T-helper 2 cell treated with Interferon-gamma antibody and Interleukin-4, amounts not matched to agents 5 μg/mL and 100 μg/mL, for 36 hours (primary cell): ENCODE measurements at regions not wholly inside any gene's neighbourhood (a gene's known extent, or its start where the extent isn't known, plus 50 kb on each side); places are given as distances from the start of the nearest gene placed in this dataset.

Source experiments
- DNase-seq: peaks from one replicate; pipeline ENCODE4 v3.0.0; 2021; ENCODE audit warnings: low spot score
- H3K27ac Mint-ChIP-seq: one replicate; pipeline ENCODE4 v1.8.0; 2021; ENCODE audit warnings: mild to moderate bottlenecking, mixed read lengths
- H3K27me3 Mint-ChIP-seq: one replicate; pipeline ENCODE4 v1.8.0; 2021; ENCODE audit warnings: low read depth, mixed read lengths
- H3K36me3 Mint-ChIP-seq: one replicate; pipeline ENCODE4 v1.8.0; 2021; ENCODE audit warnings: low read depth, mixed read lengths
- H3K4me1 Mint-ChIP-seq: one replicate; pipeline ENCODE4 v1.8.0; 2021; ENCODE audit warnings: low read depth, mixed read lengths
- H3K4me3 Mint-ChIP-seq: one replicate; pipeline ENCODE4 v1.8.0; 2022; ENCODE audit warnings: mild to moderate bottlenecking, moderate library complexity, mixed read lengths
- H3K9me3 Mint-ChIP-seq: one replicate; pipeline ENCODE4 v1.8.0; 2021; ENCODE audit warnings: mixed read lengths

DNA sequence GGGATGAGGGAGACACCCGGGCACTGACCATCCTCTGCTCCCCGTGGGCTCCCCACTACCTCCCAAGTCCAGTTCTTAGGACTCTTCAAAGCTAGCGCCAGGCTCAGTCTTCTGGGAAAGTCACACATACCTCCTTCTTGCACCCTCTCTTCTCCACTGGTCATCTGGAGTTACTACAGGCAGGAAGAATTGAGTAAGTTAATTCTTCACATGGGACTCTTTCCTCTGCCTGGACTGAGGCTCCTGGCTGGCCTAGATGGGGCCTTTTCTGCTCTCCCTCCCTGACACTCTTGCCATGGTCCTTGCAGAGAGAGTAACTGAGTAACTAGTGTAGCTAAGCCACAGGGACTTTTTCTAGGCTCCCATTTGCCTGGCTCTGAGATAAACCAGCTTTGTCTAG, 96.5 kb upstream of the CELF4 start:
- H3K4me1 Mint-ChIP-seq, result no peaks in the 10 kb centered on the region
- H3K9me3 Mint-ChIP-seq, result no peaks in the 10 kb centered on the region
- H3K27ac Mint-ChIP-seq, result no peak overlapping the region
- DNase-seq, result no peak
- no peaks in the 10 kb centered on the region for H3K27me3 Mint-ChIP-seq
- no peaks in the 10 kb centered on the region for H3K36me3 Mint-ChIP-seq
- H3K4me3 Mint-ChIP-seq, result no peak overlapping the region

DNA sequence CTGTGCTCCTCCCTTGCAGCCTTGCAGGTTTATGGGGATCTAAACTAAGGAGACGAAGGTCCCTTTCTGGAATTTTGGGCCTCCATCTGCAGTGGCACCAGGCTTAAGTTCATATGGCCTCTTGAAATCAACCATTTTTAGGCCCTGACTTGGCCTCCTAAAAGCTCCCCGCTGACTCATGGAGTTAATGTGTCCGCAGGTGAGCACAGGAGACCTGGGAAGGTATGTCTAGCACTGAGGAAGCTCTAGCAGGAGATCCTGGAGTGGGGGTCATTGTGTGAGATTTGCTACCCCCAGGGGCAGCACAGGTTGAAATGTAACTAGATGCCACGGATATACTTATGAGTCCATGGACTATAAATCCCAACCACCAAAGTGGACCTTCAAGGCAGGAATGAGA, 95.9 kb upstream of the CELF4 start:
- H3K27ac Mint-ChIP-seq, result no peak overlapping the region
- H3K4me1 Mint-ChIP-seq, result no peaks in the 10 kb centered on the region
- no peak overlapping the region for H3K4me3 Mint-ChIP-seq
- no peaks in the 10 kb centered on the region for H3K27me3 Mint-ChIP-seq
- H3K9me3 Mint-ChIP-seq, result no peaks in the 10 kb centered on the region
- no peak for DNase-seq
- H3K36me3 Mint-ChIP-seq, result no peaks in the 10 kb centered on the region

DNA sequence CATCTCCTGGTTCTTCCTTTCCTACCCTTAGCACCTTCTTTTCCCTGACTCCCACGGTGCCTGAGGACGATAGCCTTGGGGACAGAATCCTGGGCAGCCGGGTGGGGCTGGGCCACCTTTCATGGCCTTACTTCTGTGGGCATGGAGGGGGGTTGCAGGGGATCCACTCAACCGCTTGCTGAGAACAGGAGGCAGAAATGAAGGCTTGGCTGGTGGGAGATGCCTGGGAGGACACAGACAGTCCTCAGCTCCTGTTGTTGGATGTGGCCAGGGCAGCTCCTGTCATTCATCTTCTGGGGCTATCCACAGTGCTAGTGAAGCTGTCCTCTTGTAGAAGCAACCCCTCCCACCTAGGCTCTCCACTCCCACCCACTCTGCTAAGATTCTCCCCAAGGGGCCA, 95.5 kb upstream of the CELF4 start:
- H3K27ac Mint-ChIP-seq, result no peak overlapping the region

DNA sequence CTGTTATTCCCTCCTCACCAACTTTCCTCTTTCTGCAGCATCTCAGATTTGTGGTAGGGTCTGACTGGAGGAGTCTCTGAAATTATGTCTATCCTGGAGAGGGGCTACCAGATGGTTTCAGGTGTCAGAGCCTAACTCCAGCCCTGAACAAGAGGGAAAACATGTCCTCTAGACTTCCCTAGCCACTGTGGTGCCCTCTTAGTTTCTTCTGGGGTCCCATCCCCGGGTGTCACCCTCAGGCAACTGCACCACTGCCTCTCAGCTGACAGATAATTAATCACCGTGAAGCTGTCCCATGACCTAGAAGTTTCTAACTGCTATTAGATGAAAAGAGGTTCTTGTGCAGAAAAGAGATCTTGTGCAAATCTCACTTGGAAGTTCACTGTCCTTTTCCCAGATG, 95.1 kb upstream of the CELF4 start:
- no peak overlapping the region for H3K27ac Mint-ChIP-seq
- H3K4me1 Mint-ChIP-seq, result no peaks in the 10 kb centered on the region
- no peak overlapping the region for H3K4me3 Mint-ChIP-seq
- no peak for DNase-seq
- no peaks in the 10 kb centered on the region for H3K36me3 Mint-ChIP-seq
- H3K9me3 Mint-ChIP-seq, result no peaks in the 10 kb centered on the region
- no peaks in the 10 kb centered on the region for H3K27me3 Mint-ChIP-seq

More for the DNA sequence above, 95.5 kb upstream of the CELF4 start:
- Mint-ChIP-seq H3K9me3 (no peaks in the 10 kb centered on the region), H3K4me1 (no peaks in the 10 kb centered on the region), H3K36me3 (no peaks in the 10 kb centered on the region), H3K27me3 (no peaks in the 10 kb centered on the region), H3K4me3 (no peak overlapping the region)
- no peak for DNase-seq

DNA sequence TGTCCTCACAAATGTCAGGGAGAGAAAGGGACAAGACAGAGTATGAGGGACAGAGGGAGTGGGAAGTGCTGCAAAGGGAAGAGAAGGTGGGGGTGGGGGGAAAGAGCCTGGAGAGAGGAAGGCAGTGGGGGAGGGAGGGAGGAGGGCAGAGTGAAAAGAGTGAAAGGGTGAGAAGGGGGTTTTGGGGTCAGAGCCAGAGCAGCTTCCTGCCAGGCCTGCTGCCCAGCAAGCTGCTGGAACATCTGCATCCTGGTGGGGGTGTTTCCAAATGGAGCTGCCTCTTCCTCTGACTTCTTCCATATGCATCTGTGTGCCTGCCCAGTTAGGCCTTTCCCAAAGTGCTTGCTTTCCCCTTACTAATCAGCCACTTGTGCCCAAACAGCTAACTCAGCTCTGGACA, 94.3 kb upstream of the CELF4 start:
- Mint-ChIP-seq H3K27me3 (no peaks in the 10 kb centered on the region), H3K4me3 (no peak overlapping the region), H3K9me3 (no peaks in the 10 kb centered on the region), H3K4me1 (no peaks in the 10 kb centered on the region), H3K27ac (no peak overlapping the region), H3K36me3 (no peaks in the 10 kb centered on the region)
- no peak for DNase-seq

DNA sequence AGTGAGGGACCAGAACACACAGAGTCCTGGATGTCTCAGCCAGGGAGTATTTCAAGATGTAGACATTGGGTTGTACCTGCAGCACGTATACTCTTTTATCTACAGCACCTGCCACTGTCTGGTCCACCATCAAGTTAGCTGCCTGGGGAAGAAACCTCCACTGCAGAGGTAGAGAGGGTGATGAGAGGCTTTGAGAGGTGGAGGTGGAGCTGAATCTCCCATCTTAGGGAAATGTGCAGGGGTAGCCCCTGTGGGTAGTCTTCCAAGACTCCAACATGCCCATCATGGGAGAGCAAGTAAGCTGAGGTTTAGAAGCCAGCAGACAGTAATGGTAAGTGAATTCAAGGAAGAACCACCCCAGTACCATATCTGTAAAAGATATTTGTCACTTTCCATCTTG, 93.3 kb upstream of the CELF4 start:
- Mint-ChIP-seq H3K4me3 (no peak overlapping the region), H3K27me3 (no peaks in the 10 kb centered on the region), H3K27ac (no peak overlapping the region), H3K36me3 (no peaks in the 10 kb centered on the region), H3K9me3 (no peaks in the 10 kb centered on the region), H3K4me1 (no peaks in the 10 kb centered on the region)
- no peak for DNase-seq

DNA sequence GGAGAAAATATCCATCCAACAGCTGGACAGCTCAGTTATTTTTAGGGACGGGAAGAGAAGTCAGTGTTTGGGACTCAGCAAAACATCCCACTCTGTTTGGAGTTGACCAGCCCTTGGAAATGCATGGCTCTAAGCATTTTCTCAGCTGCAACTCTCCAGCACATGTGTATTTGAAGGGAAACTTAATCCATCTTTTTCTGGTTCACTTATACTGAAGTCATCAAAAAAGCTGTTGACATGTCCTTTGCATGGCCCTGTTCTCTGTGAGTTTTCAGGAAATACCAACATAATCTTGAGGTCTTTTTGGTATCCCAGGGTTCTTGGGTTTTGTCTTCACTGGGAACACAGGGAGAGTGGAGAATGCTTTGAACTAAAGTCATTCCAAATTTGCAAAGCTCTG, 91.9 kb upstream of the CELF4 start:
- H3K36me3 Mint-ChIP-seq, result no peaks in the 10 kb centered on the region
- no peak for DNase-seq
- no peaks in the 10 kb centered on the region for H3K9me3 Mint-ChIP-seq
- H3K27me3 Mint-ChIP-seq, result no peaks in the 10 kb centered on the region
- H3K4me3 Mint-ChIP-seq, result no peak overlapping the region
- H3K4me1 Mint-ChIP-seq, result no peaks in the 10 kb centered on the region
- H3K27ac Mint-ChIP-seq, result no peak overlapping the region

DNA sequence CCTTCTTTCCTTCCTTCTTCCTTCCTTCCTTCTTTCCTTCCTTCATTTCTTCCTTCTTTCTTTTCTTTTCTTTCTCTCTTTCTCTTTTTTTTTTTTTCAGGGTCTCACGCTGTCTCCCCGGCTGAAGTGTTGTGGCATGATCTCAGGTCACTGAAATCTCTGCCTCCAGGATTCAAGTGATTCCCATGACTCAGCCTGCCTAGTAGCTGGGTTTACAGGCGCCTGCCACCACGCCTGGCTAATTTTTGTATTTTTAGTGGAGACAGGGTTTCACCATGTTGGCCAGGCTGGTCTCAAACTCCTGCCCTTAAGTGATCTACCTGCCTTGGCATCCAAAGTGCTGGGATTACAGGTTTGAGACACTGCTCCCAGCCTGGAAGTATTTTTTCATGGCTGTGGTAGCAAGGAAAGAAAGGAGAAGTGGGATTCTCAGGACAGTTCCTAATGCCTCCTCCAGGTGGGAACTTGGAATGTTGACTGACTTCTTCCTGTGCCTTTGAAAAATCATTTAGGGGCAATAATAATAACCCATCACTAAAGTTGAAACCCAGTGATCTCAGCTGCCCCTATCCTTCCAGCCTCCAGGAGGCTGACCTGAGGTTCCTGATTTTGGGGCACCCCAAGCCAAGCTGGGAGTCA, 89.3 kb upstream of the CELF4 start:
- H3K27me3 Mint-ChIP-seq, result no peaks in the 10 kb centered on the region
- H3K4me1 Mint-ChIP-seq, result no peaks in the 10 kb centered on the region
- H3K9me3 Mint-ChIP-seq, result no peaks in the 10 kb centered on the region
- no peak overlapping the region for H3K4me3 Mint-ChIP-seq
- H3K27ac Mint-ChIP-seq, result no peak overlapping the region
- DNase-seq, result no peak
- H3K36me3 Mint-ChIP-seq, result no peaks in the 10 kb centered on the region

DNA sequence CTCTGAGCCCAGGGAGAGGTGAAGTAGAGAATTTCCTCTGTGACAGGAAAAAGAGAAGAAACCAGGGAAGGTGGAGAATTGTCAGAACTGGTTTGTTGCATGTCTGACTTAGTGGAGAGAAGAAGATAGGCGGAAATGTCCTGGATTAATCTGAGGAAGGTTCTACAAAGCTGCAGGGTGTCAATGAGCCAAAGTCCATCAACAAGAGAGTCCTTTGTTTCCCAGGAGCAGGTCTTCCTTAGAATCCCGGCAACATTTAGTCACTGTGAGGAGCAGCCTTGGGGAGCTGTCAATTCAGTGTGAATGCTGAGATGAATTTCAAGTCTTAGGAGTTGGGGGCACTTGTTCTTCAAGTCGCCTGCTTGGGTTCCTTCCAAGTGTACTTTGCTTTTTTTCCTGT, 88.4 kb upstream of the CELF4 start:
- Mint-ChIP-seq H3K4me1 (no peaks in the 10 kb centered on the region), H3K9me3 (peaks cover 5% of the 10 kb centered on the region), H3K27me3 (no peaks in the 10 kb centered on the region), H3K36me3 (no peaks in the 10 kb centered on the region), H3K4me3 (no peak overlapping the region), H3K27ac (no peak overlapping the region)
- DNase-seq, result no peak

DNA sequence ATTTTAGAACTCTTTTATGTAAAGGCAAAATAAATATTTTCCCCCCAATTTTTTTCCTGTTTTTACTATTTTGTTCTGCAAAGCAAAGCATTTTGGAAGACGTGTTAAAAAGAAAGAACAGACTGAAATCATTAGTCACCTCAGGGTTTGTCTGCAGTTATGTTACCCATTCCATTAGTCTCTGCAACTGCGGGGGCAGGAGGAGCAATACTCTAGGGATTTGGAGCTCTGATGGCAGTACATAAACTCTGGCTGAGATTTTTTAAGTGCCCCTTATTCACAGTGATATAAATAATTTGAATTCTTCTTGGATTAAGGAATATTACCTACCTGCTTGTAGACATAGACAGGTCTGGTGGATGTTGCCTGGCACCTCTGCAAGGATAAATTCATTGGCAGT, 88.0 kb upstream of the CELF4 start:
- Mint-ChIP-seq H3K9me3 (peaks cover 5% of the 10 kb centered on the region), H3K27ac (no peak overlapping the region), H3K36me3 (no peaks in the 10 kb centered on the region), H3K4me1 (no peaks in the 10 kb centered on the region), H3K4me3 (no peak overlapping the region), H3K27me3 (no peaks in the 10 kb centered on the region)
- DNase-seq, result no peak

DNA sequence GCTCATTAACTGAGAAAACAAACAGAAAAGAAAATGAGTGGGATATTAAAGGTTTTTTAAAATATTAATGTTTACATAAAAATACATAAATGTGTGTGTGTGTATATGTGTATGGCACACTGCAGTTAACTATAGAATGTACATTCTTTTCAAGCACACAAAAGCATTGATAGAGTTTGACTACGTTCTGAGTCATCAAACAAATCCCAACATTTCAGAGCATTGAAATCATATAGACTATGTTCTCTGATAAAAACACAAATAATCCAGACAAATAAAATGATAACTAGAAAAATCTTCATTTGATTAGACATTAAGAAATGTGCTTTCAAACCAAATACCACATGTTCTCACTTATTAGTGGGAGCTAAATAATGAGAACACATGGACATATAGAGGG, 84.3 kb upstream of the CELF4 start:
- Mint-ChIP-seq H3K9me3 (peaks cover 11% of the 10 kb centered on the region), H3K4me3 (no peak overlapping the region), H3K4me1 (no peaks in the 10 kb centered on the region), H3K27ac (no peak overlapping the region), H3K27me3 (no peaks in the 10 kb centered on the region), H3K36me3 (no peaks in the 10 kb centered on the region)
- no peak for DNase-seq

DNA sequence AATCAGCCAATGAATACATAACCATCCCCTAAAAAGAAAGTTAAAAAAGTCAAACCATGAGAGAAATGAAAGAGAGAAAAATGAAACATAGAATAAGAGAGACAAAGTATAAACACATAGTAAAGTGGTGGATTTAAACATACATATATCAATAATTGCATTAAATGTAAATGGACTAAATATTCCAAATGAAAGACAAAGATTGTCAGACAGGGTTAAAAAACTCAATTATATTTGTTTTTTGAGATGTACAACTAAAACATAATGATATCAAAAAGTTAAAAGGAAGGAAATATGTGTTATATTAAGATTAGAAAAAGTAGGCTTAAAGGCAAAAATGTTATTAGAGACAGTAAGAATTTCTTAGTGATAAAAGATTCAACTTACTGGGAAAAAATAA, 83.8 kb upstream of the CELF4 start:
- Mint-ChIP-seq H3K4me1 (no peaks in the 10 kb centered on the region), H3K27ac (no peak overlapping the region), H3K9me3 (peaks cover 14% of the 10 kb centered on the region), H3K4me3 (no peak overlapping the region), H3K36me3 (no peaks in the 10 kb centered on the region), H3K27me3 (no peaks in the 10 kb centered on the region)
- DNase-seq, result no peak

DNA sequence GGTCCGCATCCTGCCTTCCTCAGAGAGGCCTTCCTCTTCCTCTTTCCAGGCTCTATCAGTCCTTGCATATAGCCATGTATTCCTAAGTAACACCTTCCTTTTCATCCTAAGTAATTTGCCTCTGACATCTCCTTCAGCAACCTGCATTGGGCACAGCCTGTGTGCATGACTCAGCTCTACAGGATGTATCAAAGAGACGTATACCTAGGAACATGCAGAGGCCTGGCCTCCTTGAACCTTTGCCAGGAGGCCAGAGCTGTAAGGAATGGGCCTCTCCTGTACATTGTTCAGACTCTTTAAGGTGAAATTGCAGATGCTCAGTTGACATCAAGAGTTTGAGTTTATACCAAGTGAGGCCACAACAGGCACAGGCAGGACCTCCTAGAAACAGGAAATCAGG, 76.0 kb upstream of the CELF4 start:
- peaks cover 11% of the 10 kb centered on the region for H3K9me3 Mint-ChIP-seq
- H3K27me3 Mint-ChIP-seq, result no peaks in the 10 kb centered on the region
- DNase-seq, result no peak
- no peaks in the 10 kb centered on the region for H3K36me3 Mint-ChIP-seq
- H3K4me3 Mint-ChIP-seq, result no peak overlapping the region
- no peaks in the 10 kb centered on the region for H3K4me1 Mint-ChIP-seq
- no peak overlapping the region for H3K27ac Mint-ChIP-seq

DNA sequence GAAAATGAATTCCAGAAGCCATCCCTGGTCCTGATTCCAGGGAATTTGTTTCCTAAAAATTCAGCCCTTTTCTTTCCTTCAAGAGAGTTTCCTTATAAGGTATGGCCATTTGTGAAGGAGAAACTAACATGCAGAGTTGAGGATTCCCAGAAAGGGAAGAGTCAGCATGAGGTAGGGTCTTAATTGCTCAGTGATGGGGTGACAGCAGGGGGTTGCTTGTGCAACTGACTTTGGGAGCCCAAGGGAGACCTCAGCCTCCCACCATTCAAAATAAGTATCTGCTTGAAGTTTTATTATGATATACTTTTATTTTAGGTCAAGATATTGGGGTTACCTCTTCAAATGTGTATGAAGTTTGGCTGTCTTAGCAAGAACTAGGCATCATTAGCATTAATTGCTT, 74.9 kb upstream of the CELF4 start:
- H3K36me3 Mint-ChIP-seq, result no peaks in the 10 kb centered on the region
- no peak overlapping the region for H3K4me3 Mint-ChIP-seq
- H3K9me3 Mint-ChIP-seq, result peaks cover 10% of the 10 kb centered on the region
- H3K4me1 Mint-ChIP-seq, result no peaks in the 10 kb centered on the region
- H3K27me3 Mint-ChIP-seq, result no peaks in the 10 kb centered on the region
- H3K27ac Mint-ChIP-seq, result no peak overlapping the region
- DNase-seq, result no peak

DNA sequence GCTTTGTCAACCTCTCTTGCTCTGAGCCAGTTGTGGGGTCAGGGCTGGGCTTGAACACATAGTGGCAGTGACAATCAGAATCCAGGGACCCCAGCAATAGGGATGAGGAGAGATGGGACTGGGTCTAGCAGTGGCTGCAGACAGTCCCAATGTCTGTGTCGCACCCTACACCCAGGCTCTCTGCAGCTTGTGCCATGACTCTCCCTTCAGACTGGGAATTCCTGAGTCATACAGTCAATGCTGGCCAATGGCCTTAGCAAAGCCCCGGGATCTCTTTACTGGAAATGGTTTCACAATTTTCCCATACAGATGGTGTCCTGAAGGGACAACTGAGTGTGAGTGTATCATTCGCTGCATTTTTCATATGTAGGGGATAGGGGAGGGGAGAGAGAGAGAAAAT, 74.2 kb upstream of the CELF4 start:
- H3K27me3 Mint-ChIP-seq, result no peaks in the 10 kb centered on the region
- no peak overlapping the region for H3K4me3 Mint-ChIP-seq
- no peak overlapping the region for H3K27ac Mint-ChIP-seq
- no peaks in the 10 kb centered on the region for H3K4me1 Mint-ChIP-seq
- no peaks in the 10 kb centered on the region for H3K36me3 Mint-ChIP-seq
- no peak for DNase-seq
- H3K9me3 Mint-ChIP-seq, result peaks cover 5% of the 10 kb centered on the region
